Prostate gland (tissue), 2 donors: ENCODE measurements at regions not wholly inside any gene's neighbourhood (a gene's known extent, or its start where the extent isn't known, plus 50 kb on each side); places are given as distances from the start of the nearest gene placed in this dataset.

Experiments used
- CTCF ChIP-seq, 4 experiments: fragments of 200-600 bp in 2 of 4; fragments of 450-650 bp in 2 of 4; sonication (generic) in 2 of 4; IDR thresholded peaks; 1 replicate in 3 of 4; 2 replicates in 1 of 4; pipeline ENCODE4 v1.5.1; 2016 to 2019; ENCODE audit warnings: antibody characterized with exemption in 4 of 4, mild to moderate bottlenecking in 2 of 4, moderate library complexity in 2 of 4
- POLR2A ChIP-seq: fragments of 450-650 bp; IDR thresholded peaks from one replicate; pipeline ENCODE4 v1.6.1; 2016; ENCODE audit warnings: antibody characterized with exemption, mild to moderate bottlenecking

GRCh38 chr3:104731074-104731473 lies 635.6 kb upstream of the ALCAM start:
- TF ChIP-seq CTCF (IDR thresholded peaks at IDR 0.05) (no peak), POLR2A (no peak)
